OCI-LY7 (cell line): ENCODE measurements at regions not wholly inside any gene's neighbourhood (a gene's known extent, or its start where the extent isn't known, plus 50 kb on each side); places are given as distances from the start of the nearest gene placed in this dataset.

Source experiments
- EZH2phosphoT487 ChIP-seq: fragments of 200-600 bp; sonication (generic); IDR thresholded peaks from 2 replicates; pipeline ENCODE4 v1.6.1; 2018; ENCODE audit warnings: low read depth, borderline replicate concordance, mild to moderate bottlenecking, mixed run types, antibody characterized with exemption, low read length, moderate library complexity, mixed read lengths
- TF ChIP-seq, protein P1 (sequence below): fragments of 200-600 bp; sonication (generic); conservative IDR thresholded peaks from 2 replicates; pipeline ENCODE4 v1.5.1; 2014; ENCODE audit warnings: mild to moderate bottlenecking, antibody characterized with exemption, low read length, moderate library complexity, mixed read lengths

DNA sequence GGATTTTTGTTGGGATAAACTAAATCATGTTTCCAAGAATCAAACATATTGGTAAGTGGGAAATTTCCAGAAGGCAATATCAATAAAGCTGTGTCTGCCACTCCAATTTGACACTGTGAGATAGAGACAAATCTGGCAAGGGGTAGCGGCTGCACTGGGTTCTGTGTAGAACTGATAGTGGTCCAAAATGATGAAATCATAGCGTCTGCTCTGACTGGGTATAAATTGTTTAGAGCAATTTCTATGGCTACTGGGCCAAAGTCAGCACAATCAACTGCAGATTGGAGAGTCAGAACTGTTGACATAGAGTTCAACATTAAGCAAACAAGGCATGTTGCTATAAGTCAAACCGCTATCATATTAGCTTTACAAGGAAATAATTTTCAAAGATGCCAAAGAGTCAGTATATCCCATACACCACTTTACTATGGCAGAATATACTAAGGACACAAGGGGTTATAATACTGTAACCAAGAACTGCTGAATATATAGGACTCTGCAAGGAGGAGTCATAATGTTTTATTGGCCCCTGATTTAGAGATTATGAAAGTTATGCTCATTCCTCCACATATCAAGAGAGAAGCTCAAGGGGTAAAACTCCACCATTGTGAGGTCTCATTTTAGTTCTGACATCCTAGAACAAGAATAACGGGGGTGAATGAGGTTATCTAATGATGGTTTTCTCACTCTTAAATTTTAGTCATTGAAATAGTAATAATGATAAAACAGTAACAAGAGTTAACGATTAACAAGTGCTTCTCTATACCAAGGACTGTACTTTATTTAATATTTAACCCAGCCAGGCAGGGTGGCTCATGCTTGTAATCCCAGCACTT lies 309.7 kb upstream of the GADL1 start:
- TF ChIP-seq, protein P1, sequence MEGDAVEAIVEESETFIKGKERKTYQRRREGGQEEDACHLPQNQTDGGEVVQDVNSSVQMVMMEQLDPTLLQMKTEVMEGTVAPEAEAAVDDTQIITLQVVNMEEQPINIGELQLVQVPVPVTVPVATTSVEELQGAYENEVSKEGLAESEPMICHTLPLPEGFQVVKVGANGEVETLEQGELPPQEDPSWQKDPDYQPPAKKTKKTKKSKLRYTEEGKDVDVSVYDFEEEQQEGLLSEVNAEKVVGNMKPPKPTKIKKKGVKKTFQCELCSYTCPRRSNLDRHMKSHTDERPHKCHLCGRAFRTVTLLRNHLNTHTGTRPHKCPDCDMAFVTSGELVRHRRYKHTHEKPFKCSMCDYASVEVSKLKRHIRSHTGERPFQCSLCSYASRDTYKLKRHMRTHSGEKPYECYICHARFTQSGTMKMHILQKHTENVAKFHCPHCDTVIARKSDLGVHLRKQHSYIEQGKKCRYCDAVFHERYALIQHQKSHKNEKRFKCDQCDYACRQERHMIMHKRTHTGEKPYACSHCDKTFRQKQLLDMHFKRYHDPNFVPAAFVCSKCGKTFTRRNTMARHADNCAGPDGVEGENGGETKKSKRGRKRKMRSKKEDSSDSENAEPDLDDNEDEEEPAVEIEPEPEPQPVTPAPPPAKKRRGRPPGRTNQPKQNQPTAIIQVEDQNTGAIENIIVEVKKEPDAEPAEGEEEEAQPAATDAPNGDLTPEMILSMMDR, result no peak
- no peak for TF ChIP-seq EZH2phosphoT487
